GM23248 (cell line): ENCODE measurements at regions not wholly inside any gene's neighbourhood (a gene's known extent, or its start where the extent isn't known, plus 50 kb on each side); places are given as distances from the start of the nearest gene placed in this dataset.

ENCODE experiments used
- EZH2 ChIP-seq: fragments of 200-600 bp; sonication (generic); IDR thresholded peaks from 2 replicates; pipeline ENCODE4 v1.6.1; 2018; ENCODE audit warnings: antibody characterized with exemption, mild to moderate bottlenecking; ENCODE audit not compliant: insufficient read depth, poor library complexity, severe bottlenecking
- EZH2phosphoT487 ChIP-seq: fragments of 200-600 bp; sonication (generic); IDR thresholded peaks from 2 replicates; pipeline ENCODE4 v1.6.1; 2018; ENCODE audit warnings: antibody characterized with exemption, moderate library complexity, mild to moderate bottlenecking, low read depth; ENCODE audit not compliant: insufficient read depth

GRCh38 chr9:107733523-107733894, 243.9 kb upstream of the KLF4 start:
- TF ChIP-seq EZH2phosphoT487: no peak
- no peak for TF ChIP-seq EZH2
